Activated CD4-positive, alpha-beta T cell treated with anti-CD3 and anti-CD28 coated beads, Interleukin-2, amount 50 U/mL, for 16 hours (primary cell): ENCODE measurements at regions not wholly inside any gene's neighbourhood (a gene's known extent, or its start where the extent isn't known, plus 50 kb on each side); places are given as distances from the start of the nearest gene placed in this dataset.

Experiments
- DNase-seq: peaks from one replicate; pipeline ENCODE4 v3.0.0-alpha.2; 2020

- DNase-seq: no peak
Measured at GRCh38 chr17:77849239-77849638, 109.3 kb upstream of the TNRC6C start.

- no peak for DNase-seq
Measured at GRCh38 chr17:77851921-77852320, 106.6 kb upstream of the TNRC6C start.

- no peak for DNase-seq
Measured at GRCh38 chr17:77852731-77853130, 105.8 kb upstream of the TNRC6C start.

- no peak for DNase-seq
Measured at GRCh38 chr17:77853191-77853977, 105.1 kb upstream of the TNRC6C start.

- no peak for DNase-seq
Measured at GRCh38 chr17:77854083-77854758, 104.3 kb upstream of the TNRC6C start.

- DNase-seq: no peak
Measured at GRCh38 chr17:77854759-77855745, 103.5 kb upstream of the TNRC6C start.

- DNase-seq: no peak
Measured at GRCh38 chr17:77856551-77857305, 101.8 kb upstream of the TNRC6C start.

- no peak for DNase-seq
Measured at GRCh38 chr17:77857306-77857555, 101.3 kb upstream of the TNRC6C start.

GRCh38 chr17:77857613-77858012, 100.9 kb upstream of the TNRC6C start:
- no peak for DNase-seq

- no peak for DNase-seq
Measured at GRCh38 chr17:77858291-77859034, 100.0 kb upstream of the TNRC6C start.

GRCh38 chr17:77859035-77859810, 99.3 kb upstream of the TNRC6C start:
- no peak for DNase-seq

GRCh38 chr17:77861133-77861695, 97.3 kb upstream of the TNRC6C start:
- no peak for DNase-seq

GRCh38 chr17:77861981-77862645, 96.4 kb upstream of the TNRC6C start:
- no peak for DNase-seq

GRCh38 chr17:77862890-77863813, 95.4 kb upstream of the TNRC6C start:
- no peak for DNase-seq

GRCh38 chr17:77863814-77864161, 94.7 kb upstream of the TNRC6C start:
- no peak for DNase-seq

GRCh38 chr17:77864234-77865111, 94.0 kb upstream of the TNRC6C start:
- DNase-seq: no peak

GRCh38 chr17:77865112-77865611, 93.3 kb upstream of the TNRC6C start:
- DNase-seq: no peak

- no peak for DNase-seq
Measured at GRCh38 chr17:77865716-77866115, 92.8 kb upstream of the TNRC6C start.
